Neuronal stem cell (in vitro differentiated cells): ENCODE measurements at regions not wholly inside any gene's neighbourhood (a gene's known extent, or its start where the extent isn't known, plus 50 kb on each side); places are given as distances from the start of the nearest gene placed in this dataset.

ENCODE experiments used
- DNase-seq: peaks from one replicate; pipeline ENCODE4 v3.0.0-alpha.2; 2013; ENCODE audit warnings: low spot score
- H2AFZ ChIP-seq: one replicate; pipeline ENCODE4 v1.6.1; 2013; ENCODE audit warnings: mild to moderate bottlenecking, low read length, inconsistent platforms
- H2AK5ac ChIP-seq: 2 replicates; pipeline ENCODE4 v1.6.1; 2013; ENCODE audit warnings: low read depth, mild to moderate bottlenecking, inconsistent platforms, low read length, moderate library complexity, mixed read lengths
- H2BK120ac ChIP-seq: 2 replicates; pipeline ENCODE4 v1.6.1; 2013; ENCODE audit warnings: low read depth, mild to moderate bottlenecking, inconsistent platforms, low read length, moderate library complexity, mixed read lengths
- H2BK12ac ChIP-seq: one replicate; pipeline ENCODE4 v1.6.1; 2013; ENCODE audit warnings: low read length, inconsistent platforms
- H2BK15ac ChIP-seq: 2 replicates; pipeline ENCODE4 v1.6.1; 2013; ENCODE audit warnings: mild to moderate bottlenecking, low read length, inconsistent platforms, mixed read lengths
- H2BK5ac ChIP-seq: one replicate; pipeline ENCODE4 v1.6.1; 2013; ENCODE audit warnings: inconsistent platforms, mild to moderate bottlenecking, low read length, moderate library complexity
- H3K14ac ChIP-seq: one replicate; pipeline ENCODE4 v1.6.1; 2013; ENCODE audit warnings: low read length, inconsistent platforms
- H3K18ac ChIP-seq: 2 replicates; pipeline ENCODE4 v1.6.1; 2013; ENCODE audit warnings: low read length, inconsistent platforms
- H3K23ac ChIP-seq: 2 replicates; pipeline ENCODE4 v1.6.1; 2013; ENCODE audit warnings: low read depth, mild to moderate bottlenecking, mixed read lengths, low read length, inconsistent platforms; ENCODE audit not compliant: poor library complexity
- H3K27ac ChIP-seq: replicated peaks from 3 replicates; pipeline ENCODE4 v1.5.1; 2013; ENCODE audit warnings: low read length, inconsistent platforms
- H3K27me3 ChIP-seq, 3 experiments: 2 replicates each; pipeline ENCODE4 v1.6.1; 2013; ENCODE audit warnings: low read length in 3 of 3, mild to moderate bottlenecking in 2 of 3, inconsistent platforms in 1 of 3, low read depth in 1 of 3, mixed read lengths in 1 of 3, moderate library complexity in 1 of 3; ENCODE audit not compliant: control insufficient read depth in 3 of 3, insufficient read depth in 3 of 3
- H3K36me3 ChIP-seq, 2 donors: replicated peaks in 1 of 2; 2 replicates each; pipeline ENCODE4 v1.6.1; 2013; ENCODE audit warnings: low read length in 2 of 2; ENCODE audit not compliant: control insufficient read depth in 2 of 2, insufficient read depth in 2 of 2
- H3K4ac ChIP-seq: 2 replicates; pipeline ENCODE4 v1.6.1; 2013; ENCODE audit warnings: inconsistent platforms, mild to moderate bottlenecking, low read length, moderate library complexity
- H3K4me1 ChIP-seq, 2 donors: 1 replicate in 1 of 2; 2 replicates in 1 of 2; pipeline ENCODE4 v1.6.1; 2013; ENCODE audit warnings: low read length in 2 of 2, low read depth in 1 of 2; ENCODE audit not compliant: control insufficient read depth in 2 of 2, insufficient read depth in 1 of 2
- H3K4me2 ChIP-seq: one replicate; pipeline ENCODE4 v1.6.1; 2013; ENCODE audit warnings: mild to moderate bottlenecking, low read length, inconsistent platforms; ENCODE audit not compliant: insufficient read depth, poor library complexity, severe bottlenecking
- H3K4me3 ChIP-seq, 2 donors: 2 replicates each; pipeline ENCODE4 v1.5.1; 2013; ENCODE audit warnings: low read length in 2 of 2, mild to moderate bottlenecking in 2 of 2, inconsistent platforms in 1 of 2, moderate library complexity in 1 of 2
- H3K79me1 ChIP-seq: one replicate; pipeline ENCODE4 v1.6.1; 2013; ENCODE audit warnings: low read depth, mild to moderate bottlenecking, inconsistent platforms, low read length, moderate library complexity
- H3K9ac ChIP-seq: one replicate; pipeline ENCODE4 v1.6.1; 2013; ENCODE audit warnings: mild to moderate bottlenecking, low read depth, low read length, inconsistent platforms; ENCODE audit not compliant: poor library complexity
- H3K9me3 ChIP-seq, 2 donors: replicated peaks in 1 of 2; 2 replicates each; pipeline versions ENCODE3 to v1.6.1; 2013; ENCODE audit warnings: low read length in 2 of 2, mild to moderate bottlenecking in 2 of 2, inconsistent platforms in 1 of 2, low read depth in 1 of 2, mixed read lengths in 1 of 2, moderate library complexity in 1 of 2; ENCODE audit not compliant: control insufficient read depth in 2 of 2, insufficient read depth in 1 of 2
- H4K8ac ChIP-seq: one replicate; pipeline ENCODE4 v1.6.1; 2013; ENCODE audit warnings: low read depth, mild to moderate bottlenecking, inconsistent platforms, low read length, moderate library complexity
- H4K91ac ChIP-seq: one replicate; pipeline ENCODE4 v1.6.1; 2013; ENCODE audit warnings: low read length, low read depth, mild to moderate bottlenecking, inconsistent platforms; ENCODE audit not compliant: poor library complexity
- WGBS, 2 donors: extraction: QIAGEN DNeasy Blood & Tissue Kit; methylation state at CpG; one replicate each; pipeline ENCODE4 v1.1.7; 2013; ENCODE audit warnings: missing lambda C conversion rate in 2 of 2, mixed read lengths in 1 of 2; ENCODE audit not compliant: insufficient read length in 2 of 2, insufficient replicate concordance in 1 of 2; ENCODE audit errors: extremely low coverage in 2 of 2; 5-methylcytosine and 5-hydroxymethylcytosine counted together

DNA sequence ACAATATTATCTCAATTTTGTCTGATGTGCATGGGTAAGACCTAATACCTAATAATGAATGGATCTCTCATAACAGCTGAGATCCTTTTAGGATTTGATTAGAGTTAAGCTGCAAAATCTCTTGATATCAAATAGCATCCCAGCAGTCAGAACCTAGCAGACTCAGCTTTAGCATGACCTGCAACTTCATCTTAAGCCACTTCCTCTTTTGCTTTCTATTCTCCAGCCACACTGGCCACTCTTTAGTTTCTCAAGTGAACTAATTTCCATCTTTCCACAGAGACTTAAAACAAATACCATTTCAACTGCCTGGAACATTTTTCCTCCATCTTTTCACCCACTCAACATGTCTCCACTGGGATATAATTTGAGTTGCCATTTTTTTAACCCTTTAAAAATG lies 1251.6 kb upstream of the ZEB2 start:
- no peak overlapping the region for H3K27ac ChIP-seq
- no peaks in the 10 kb centered on the region for H3K27me3 ChIP-seq
- no peak overlapping the region for H3K14ac ChIP-seq
- no peak overlapping the region for H4K91ac ChIP-seq
- peak overlapping the region; percentile 19 for H2AFZ ChIP-seq
- no peak overlapping the region for H3K23ac ChIP-seq
- no peak overlapping the region for H3K9ac ChIP-seq
- H2AK5ac ChIP-seq: no peak overlapping the region
- no peaks in the 10 kb centered on the region for H3K79me1 ChIP-seq
- H3K9me3 ChIP-seq: no peaks in the 10 kb centered on the region
- no peak overlapping the region for H3K4me2 ChIP-seq
- H2BK12ac ChIP-seq: no peak overlapping the region
- H3K18ac ChIP-seq: no peak overlapping the region
- no peak for DNase-seq
- H2BK15ac ChIP-seq: no peak overlapping the region
- no peak overlapping the region for H2BK120ac ChIP-seq
- H3K36me3 ChIP-seq: no peaks in the 10 kb centered on the region
- no peak overlapping the region for H2BK5ac ChIP-seq
- no peaks in the 10 kb centered on the region for H3K4me1 ChIP-seq
- H3K4ac ChIP-seq: no peak overlapping the region
- no peak overlapping the region for H4K8ac ChIP-seq
- no peak overlapping the region for H3K4me3 ChIP-seq

DNA sequence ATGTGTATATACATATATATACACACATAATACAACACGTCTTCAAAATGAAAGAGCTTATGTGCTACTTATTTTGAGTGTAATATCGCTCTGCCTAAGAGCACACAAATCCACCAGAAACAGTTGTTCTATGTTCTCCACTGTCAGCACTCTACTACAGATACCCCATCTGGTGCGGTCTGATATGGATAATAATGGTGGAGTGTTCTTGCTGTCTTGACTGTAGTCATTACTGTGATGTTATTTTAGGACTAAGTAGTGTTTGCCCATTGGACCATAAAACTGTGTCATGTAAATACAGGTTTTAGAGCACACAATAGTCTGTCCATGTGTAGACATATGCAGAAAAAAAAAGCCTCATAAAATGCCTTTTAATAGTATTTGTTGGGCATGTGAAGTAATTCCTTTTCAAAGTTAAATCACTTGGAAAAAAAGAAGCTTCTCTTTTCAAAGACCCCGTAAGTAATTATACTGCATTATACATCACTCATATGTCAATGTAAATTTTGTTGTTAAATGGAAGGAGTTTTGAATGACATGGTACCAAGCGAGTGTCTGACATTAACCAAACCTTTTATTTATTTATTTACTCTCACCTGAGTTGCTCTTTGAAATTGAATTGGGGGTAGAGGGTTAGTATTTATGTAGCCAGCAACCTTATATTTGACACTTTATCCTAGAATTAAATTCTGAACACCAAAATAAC lies 1249.2 kb upstream of the ZEB2 start:
- no peak for DNase-seq
- no peak overlapping the region for H3K18ac ChIP-seq
- WGBS, 2 donors: no CpG with 5 or more reads among the region's 5 CpGs
- no peak overlapping the region for H4K91ac ChIP-seq
- H3K27ac ChIP-seq: no peak overlapping the region
- H4K8ac ChIP-seq: no peak overlapping the region
- no peak overlapping the region for H2BK5ac ChIP-seq
- no peak overlapping the region for H3K9ac ChIP-seq
- no peaks in the 10 kb centered on the region for H3K36me3 ChIP-seq
- H2BK12ac ChIP-seq: no peak overlapping the region
- no peaks in the 10 kb centered on the region for H3K79me1 ChIP-seq
- H3K23ac ChIP-seq: no peak overlapping the region
- no peak overlapping the region for H3K14ac ChIP-seq
- H3K4me1 ChIP-seq: no peaks in the 10 kb centered on the region
- no peak overlapping the region for H3K4ac ChIP-seq
- no peak overlapping the region for H2AK5ac ChIP-seq
- no peak overlapping the region for H3K4me3 ChIP-seq
- H3K27me3 ChIP-seq: no peaks in the 10 kb centered on the region
- no peak overlapping the region for H2BK15ac ChIP-seq
- no peak overlapping the region for H3K4me2 ChIP-seq
- H2AFZ ChIP-seq: no peak overlapping the region
- no peak overlapping the region for H2BK120ac ChIP-seq
- H3K9me3 ChIP-seq: no peaks in the 10 kb centered on the region

DNA sequence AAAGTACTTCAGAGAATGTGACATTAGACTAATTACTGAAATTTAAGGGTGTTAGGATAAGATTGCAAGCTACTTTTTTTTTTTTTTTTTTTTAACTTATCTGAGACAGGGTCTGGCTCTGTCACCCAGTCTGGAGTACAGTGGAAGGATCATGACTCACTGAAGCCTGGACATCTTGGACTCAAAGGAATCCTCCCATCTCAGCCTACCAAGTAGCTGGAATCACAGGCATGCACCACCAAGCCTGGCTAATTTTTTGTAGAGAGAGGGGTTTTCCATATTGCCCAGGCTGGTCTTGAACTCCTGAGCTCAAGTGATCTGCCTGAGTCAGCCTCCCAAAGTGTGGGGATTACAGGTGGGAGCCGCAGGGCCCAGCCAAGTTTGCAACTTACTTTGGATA lies 1246.0 kb upstream of the ZEB2 start:
- Histone ChIP-seq H3K23ac (no peak overlapping the region), H2BK5ac (no peak overlapping the region), H2AFZ (no peak overlapping the region), H3K79me1 (no peaks in the 10 kb centered on the region), H2BK120ac (no peak overlapping the region), H2AK5ac (no peak overlapping the region), H3K4me2 (no peak overlapping the region), H4K8ac (no peak overlapping the region), H3K4ac (no peak overlapping the region), H3K36me3 (no peaks in the 10 kb centered on the region), H2BK12ac (no peak overlapping the region), H2BK15ac (no peak overlapping the region), H3K9me3 (no peaks in the 10 kb centered on the region), H3K14ac (no peak overlapping the region), H3K27me3 (no peaks in the 10 kb centered on the region), H3K18ac (no peak overlapping the region), H3K4me1 (peaks cover 0 to 2% of the 10 kb centered on the region in 2 donors), H3K27ac (no peak overlapping the region), H3K9ac (no peak overlapping the region), H4K91ac (no peak overlapping the region), H3K4me3 (no peak overlapping the region)
- whole genome bisulfite sequencing, 2 donors: no CpG with 5 or more reads among the region's 1 CpG
- no peak for DNase-seq

DNA sequence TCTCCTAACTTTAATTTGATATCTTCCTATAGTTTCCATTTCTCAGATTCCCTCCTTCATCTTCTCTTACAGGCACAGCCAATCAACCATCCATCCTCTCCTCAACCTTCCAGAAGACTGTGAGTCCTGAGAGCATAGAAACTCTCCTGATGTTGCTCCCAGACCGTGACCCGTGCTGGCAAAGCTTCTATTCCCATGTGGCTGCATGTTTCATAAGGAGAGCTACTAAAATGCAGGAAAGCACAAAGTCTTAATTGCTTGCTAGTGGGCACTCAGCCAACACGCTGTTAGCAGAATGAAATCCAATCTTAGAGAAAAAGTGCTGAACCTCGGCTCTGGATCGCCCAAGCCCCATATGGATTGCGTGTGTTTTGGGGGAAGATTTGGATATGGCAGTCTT lies 1244.7 kb upstream of the ZEB2 start:
- no peak overlapping the region for H4K8ac ChIP-seq
- no peak for DNase-seq
- H4K91ac ChIP-seq: no peak overlapping the region
- H3K14ac ChIP-seq: no peak overlapping the region
- H3K4me1 ChIP-seq: peaks cover 2 to 6% of the 10 kb centered on the region in 2 donors
- H2AFZ ChIP-seq: no peak overlapping the region
- no CpG with 5 or more reads among the region's 6 CpGs for WGBS, 2 donors
- H3K4me2 ChIP-seq: no peak overlapping the region
- no peaks in the 10 kb centered on the region for H3K9me3 ChIP-seq
- no peaks in the 10 kb centered on the region for H3K27me3 ChIP-seq
- no peak overlapping the region for H2BK12ac ChIP-seq
- no peaks in the 10 kb centered on the region for H3K79me1 ChIP-seq
- no peak overlapping the region for H2BK15ac ChIP-seq
- H2AK5ac ChIP-seq: no peak overlapping the region
- no peak overlapping the region for H2BK5ac ChIP-seq
- no peak overlapping the region for H3K9ac ChIP-seq
- no peak overlapping the region for H3K4ac ChIP-seq
- H3K36me3 ChIP-seq: no peaks in the 10 kb centered on the region
- H2BK120ac ChIP-seq: no peak overlapping the region
- H3K4me3 ChIP-seq: no peak overlapping the region
- no peak overlapping the region for H3K18ac ChIP-seq
- no peak overlapping the region for H3K23ac ChIP-seq
- no peak overlapping the region for H3K27ac ChIP-seq
